ENCODE measurements at regions not wholly inside any gene's neighbourhood (a gene's known extent, or its start where the extent isn't known, plus 50 kb on each side); places are given as distances from the start of the nearest gene placed in this dataset.

- TF ChIP-seq ZNF70 (CRISPR knock-in tag; IDR thresholded peaks at IDR 0.05): no peak
- TF ChIP-seq TSHZ2 (CRISPR knock-in tag; IDR thresholded peaks at IDR 0.05): no peak
- no peak for TF ChIP-seq ZNF565 (CRISPR knock-in tag; conservative IDR thresholded peaks at IDR 0.05; ENCODE audit: low read depth)
- TF ChIP-seq CSDC2 (CRISPR knock-in tag; IDR thresholded peaks at IDR 0.05): no peak
- no peak for TF ChIP-seq ZNF8 (CRISPR knock-in tag; IDR thresholded peaks at IDR 0.05)
- TF ChIP-seq ARNTL (CRISPR knock-in tag; IDR thresholded peaks at IDR 0.05; ENCODE audit: borderline replicate concordance, low read depth): no peak
- no peak for ATAC-seq
These were observed 144.4 kb upstream of the FSTL4 start for GRCh38 chr5:133756756-133757155.

GRCh38 chr5:133756036-133756435 lies 143.7 kb upstream of the FSTL4 start:
- TF ChIP-seq CREB5 (CRISPR knock-in tag; IDR thresholded peaks at IDR 0.05; ENCODE audit: low read depth) (no peak), SNAI2 (CRISPR knock-in tag; IDR thresholded peaks at IDR 0.05) (no peak), TOX (CRISPR knock-in tag; IDR thresholded peaks at IDR 0.05; ENCODE audit: borderline replicate concordance) (no peak), POU6F1 (CRISPR knock-in tag; IDR thresholded peaks at IDR 0.05; ENCODE audit: borderline replicate concordance, low read depth) (no peak), ZNF8 (CRISPR knock-in tag; IDR thresholded peaks at IDR 0.05) (no peak), ZNF70 (CRISPR knock-in tag; IDR thresholded peaks at IDR 0.05) (no peak), ZFP3 (CRISPR knock-in tag; IDR thresholded peaks at IDR 0.05) (no peak), ZFP30 (CRISPR knock-in tag; IDR thresholded peaks at IDR 0.05) (no peak), RARB (CRISPR knock-in tag; IDR thresholded peaks at IDR 0.05) (no peak), CSDC2 (CRISPR knock-in tag; IDR thresholded peaks at IDR 0.05) (no peak), TCF4 (CRISPR knock-in tag; IDR thresholded peaks at IDR 0.05; ENCODE audit: borderline replicate concordance) (no peak), TSHZ2 (CRISPR knock-in tag; IDR thresholded peaks at IDR 0.05) (no peak), ZC3H10 (CRISPR knock-in tag; IDR thresholded peaks at IDR 0.05) (no peak), ESRRG (CRISPR knock-in tag; IDR thresholded peaks at IDR 0.05) (no peak), PATZ1 (CRISPR knock-in tag; IDR thresholded peaks at IDR 0.05; ENCODE audit: borderline replicate concordance) (no peak), CSRNP3 (CRISPR knock-in tag; IDR thresholded peaks at IDR 0.05) (no peak), OSR1 (CRISPR knock-in tag; IDR thresholded peaks at IDR 0.05) (no peak)
- no peak for ATAC-seq
